Sigmoid colon (tissue), 6 donors: ENCODE measurements at regions not wholly inside any gene's neighbourhood (a gene's known extent, or its start where the extent isn't known, plus 50 kb on each side); places are given as distances from the start of the nearest gene placed in this dataset.
A peak's percentile ranks its signal among the peaks of the same experiment; 100 is the strongest.

Experiments
- DNase-seq: peaks from one replicate; pipeline ENCODE4 v3.0.0-alpha.2; 2019
- H3K27ac ChIP-seq, 4 donors: fragments of 200-600 bp; sonication (generic); one replicate each; pipeline ENCODE4 v1.5.1; 2016 to 2019; ENCODE audit warnings: mild to moderate bottlenecking in 1 of 4
- H3K27me3 ChIP-seq, 3 donors: fragments of 200-600 bp; sonication (generic); one replicate each; pipeline ENCODE4 v1.5.1; 2019; ENCODE audit warnings: mild to moderate bottlenecking in 1 of 3
- H3K36me3 ChIP-seq, 4 donors: fragments of 200-600 bp; sonication (generic); one replicate each; pipeline ENCODE4 v1.5.1; 2016 to 2019
- H3K4me1 ChIP-seq, 4 donors: fragments of 200-600 bp; sonication (generic); one replicate each; pipeline ENCODE4 v1.5.1; 2017 to 2019
- H3K4me3 ChIP-seq, 4 donors: fragments of 200-600 bp; sonication (generic); one replicate each; pipeline ENCODE4 v1.5.1; 2017 to 2019; ENCODE audit warnings: mild to moderate bottlenecking in 2 of 4, moderate library complexity in 1 of 4
- H3K9me3 ChIP-seq, 4 donors: fragments of 200-600 bp in 3 of 4; sonication (generic) in 3 of 4; one replicate each; pipeline versions ENCODE4 v1.5.1 to v1.6.1; 2013 to 2019
- EP300 ChIP-seq, 4 donors: sonication (generic); formaldehyde crosslinking; IDR thresholded peaks; one replicate each; pipeline ENCODE4 v1.6.1; 2017; ENCODE audit warnings: antibody characterized with exemption in 4 of 4
- POLR2A ChIP-seq, 2 donors: fragments of 450-650 bp; IDR thresholded peaks; one replicate each; pipeline ENCODE4 v1.6.1; 2016; ENCODE audit warnings: antibody characterized with exemption in 2 of 2, mild to moderate bottlenecking in 2 of 2, moderate library complexity in 2 of 2
- POLR2AphosphoS5 ChIP-seq, 4 donors: sonication (generic); formaldehyde crosslinking; IDR thresholded peaks; one replicate each; pipeline ENCODE4 v1.6.1; 2017; ENCODE audit warnings: antibody characterized with exemption in 4 of 4
- WGBS, 2 donors: extraction: QIAGEN DNeasy Blood & Tissue Kit; methylation state at CpG; one replicate each; pipeline ENCODE4 v1.1.7; 2013; 5-methylcytosine and 5-hydroxymethylcytosine counted together
- intact Hi-C: fragments of 100-400 bp; cut with DNase I; formaldehyde crosslinking; loops from one replicate; pipeline ENCODE4 v1.15.1; 2023
- TF ChIP-seq, protein P1 (sequence below), 4 experiments: fragments of 450-650 bp in 3 of 4; fragments of 200-600 bp in 1 of 4; IDR thresholded peaks; one replicate each; pipeline ENCODE4 v1.5.1; 2016 to 2019; ENCODE audit warnings: antibody characterized with exemption in 4 of 4, mild to moderate bottlenecking in 3 of 4, moderate library complexity in 2 of 4
- donor health status: healthy with polysubstance abuse.
- donor health status: healthy.

DNA sequence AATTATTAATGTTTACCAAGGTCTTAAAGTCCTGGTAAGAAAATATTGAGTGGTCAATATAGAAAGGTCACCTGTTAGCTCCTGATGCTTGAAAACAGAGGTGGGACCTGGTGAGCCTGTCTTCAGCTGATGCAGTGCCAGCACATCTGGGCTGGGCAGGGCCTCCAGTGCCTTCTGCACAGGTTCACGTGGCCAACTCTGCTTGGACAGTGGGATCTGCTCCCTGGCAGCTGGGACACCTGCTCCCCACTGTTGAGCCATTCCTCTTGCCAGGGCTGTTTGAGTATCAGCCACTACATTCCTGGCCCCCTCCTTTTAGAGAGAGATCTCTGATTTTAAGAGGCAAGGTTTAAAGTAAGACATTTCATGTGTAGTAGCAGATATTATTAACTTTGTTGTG, 135.0 kb downstream of the TM9SF2 start:
- Histone ChIP-seq H3K4me3 (no peak overlapping the region), H3K9me3 (no peaks in the 10 kb centered on the region), H3K36me3 (no peaks in the 10 kb centered on the region), H3K27me3 (no peaks in the 10 kb centered on the region), H3K27ac (no peak overlapping the region), H3K4me1 (no peaks in the 10 kb centered on the region)
- 67 to 86% methylated on average over 1 of the region's 1 CpG for WGBS, 2 donors
- TF ChIP-seq, protein P1, sequence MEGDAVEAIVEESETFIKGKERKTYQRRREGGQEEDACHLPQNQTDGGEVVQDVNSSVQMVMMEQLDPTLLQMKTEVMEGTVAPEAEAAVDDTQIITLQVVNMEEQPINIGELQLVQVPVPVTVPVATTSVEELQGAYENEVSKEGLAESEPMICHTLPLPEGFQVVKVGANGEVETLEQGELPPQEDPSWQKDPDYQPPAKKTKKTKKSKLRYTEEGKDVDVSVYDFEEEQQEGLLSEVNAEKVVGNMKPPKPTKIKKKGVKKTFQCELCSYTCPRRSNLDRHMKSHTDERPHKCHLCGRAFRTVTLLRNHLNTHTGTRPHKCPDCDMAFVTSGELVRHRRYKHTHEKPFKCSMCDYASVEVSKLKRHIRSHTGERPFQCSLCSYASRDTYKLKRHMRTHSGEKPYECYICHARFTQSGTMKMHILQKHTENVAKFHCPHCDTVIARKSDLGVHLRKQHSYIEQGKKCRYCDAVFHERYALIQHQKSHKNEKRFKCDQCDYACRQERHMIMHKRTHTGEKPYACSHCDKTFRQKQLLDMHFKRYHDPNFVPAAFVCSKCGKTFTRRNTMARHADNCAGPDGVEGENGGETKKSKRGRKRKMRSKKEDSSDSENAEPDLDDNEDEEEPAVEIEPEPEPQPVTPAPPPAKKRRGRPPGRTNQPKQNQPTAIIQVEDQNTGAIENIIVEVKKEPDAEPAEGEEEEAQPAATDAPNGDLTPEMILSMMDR (IDR thresholded peaks at IDR 0.05), result no peak
- TF ChIP-seq POLR2A (IDR thresholded peaks at IDR 0.05) (no peak), POLR2AphosphoS5 (IDR thresholded peaks at IDR 0.05) (no peak), EP300 (IDR thresholded peaks at IDR 0.05) (no peak)
- intact Hi-C loops, result no loop called here
- DNase-seq, result no peak

DNA sequence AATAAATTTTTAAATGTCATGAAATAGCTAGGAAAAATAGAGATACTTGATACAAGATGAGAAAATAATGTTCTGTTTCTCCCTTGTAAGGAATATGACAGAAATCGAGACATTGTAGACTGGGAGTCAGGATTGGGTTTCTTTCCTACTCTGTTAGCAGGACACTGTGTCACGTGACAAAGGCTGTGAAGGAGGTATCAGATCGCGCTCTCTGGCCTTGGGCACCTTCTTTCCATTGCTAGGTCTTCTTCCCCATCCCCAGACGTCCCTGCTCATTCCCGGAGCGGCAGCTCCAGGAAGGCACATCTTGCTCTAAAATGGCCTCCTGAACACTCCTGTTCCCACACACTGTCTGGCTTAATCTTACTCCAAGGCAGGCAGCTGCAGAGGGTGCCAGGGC, 133.4 kb downstream of the TM9SF2 start:
- intact Hi-C loops, result no loop called here
- WGBS, 2 donors, result 94 to 95% methylated on average over 7 of the region's 7 CpGs
- Histone ChIP-seq H3K36me3 (no peaks in the 10 kb centered on the region), H3K27me3 (no peaks in the 10 kb centered on the region), H3K27ac (no peak overlapping the region), H3K9me3 (no peaks in the 10 kb centered on the region), H3K4me1 (peaks cover 0 to 12% (median 11%) of the 10 kb centered on the region in 4 donors), H3K4me3 (no peak overlapping the region)
- TF ChIP-seq EP300 (IDR thresholded peaks at IDR 0.05), result no peak
- TF ChIP-seq POLR2AphosphoS5 (IDR thresholded peaks at IDR 0.05), result no peak
- TF ChIP-seq POLR2A (IDR thresholded peaks at IDR 0.05), result no peak
- TF ChIP-seq, protein P1 (IDR thresholded peaks at IDR 0.05), result no peak
- no peak for DNase-seq

DNA sequence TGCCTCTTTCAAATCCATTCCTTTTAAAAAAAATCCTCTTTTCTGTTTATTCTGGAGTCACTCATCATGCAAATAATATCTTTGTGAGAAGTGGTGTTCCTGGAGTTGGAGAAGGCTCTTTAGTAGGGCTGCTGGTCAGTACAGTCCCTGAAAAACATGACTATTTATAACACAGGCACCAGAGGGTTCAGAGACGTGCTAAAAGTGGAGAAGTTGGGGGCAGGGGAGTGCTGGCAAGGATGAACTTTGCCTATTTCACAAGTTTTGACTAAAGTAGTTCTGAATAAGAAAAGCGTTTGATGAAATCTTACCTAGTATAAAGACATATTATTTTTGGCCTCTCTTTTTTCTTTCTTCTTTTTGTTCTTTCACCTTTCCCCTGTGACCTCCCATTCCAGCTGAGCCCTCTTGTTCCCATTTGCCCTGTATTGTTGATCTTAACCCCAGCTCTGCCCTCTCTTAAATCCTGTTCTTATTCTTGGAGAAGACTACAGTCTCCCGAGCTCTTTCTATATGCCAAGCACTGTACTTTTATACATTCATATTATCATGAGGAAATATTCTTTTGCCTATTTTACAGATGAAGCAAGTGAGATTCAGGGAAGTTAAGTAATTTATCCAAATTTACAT, 129.1 kb downstream of the TM9SF2 start:
- TF ChIP-seq, protein P1 (IDR thresholded peaks at IDR 0.05), result no peak
- TF ChIP-seq POLR2A (IDR thresholded peaks at IDR 0.05), result no peak
- TF ChIP-seq EP300 (IDR thresholded peaks at IDR 0.05), result no peak
- TF ChIP-seq POLR2AphosphoS5 (IDR thresholded peaks at IDR 0.05), result no peak
- Histone ChIP-seq H3K4me1 (peaks cover 0 to 49% (median 35%) of the 10 kb centered on the region in 4 donors), H3K9me3 (no peaks in the 10 kb centered on the region), H3K4me3 (no peak overlapping the region), H3K27me3 (no peaks in the 10 kb centered on the region), H3K36me3 (no peaks in the 10 kb centered on the region), H3K27ac (peak overlapping the region in 2 of 4 donors; percentile 15 to 44)
- 78 to 88% methylated on average over 3 of the region's 3 CpGs for WGBS, 2 donors
- intact Hi-C loops, result no loop called here
- DNase-seq, result no peak

DNA sequence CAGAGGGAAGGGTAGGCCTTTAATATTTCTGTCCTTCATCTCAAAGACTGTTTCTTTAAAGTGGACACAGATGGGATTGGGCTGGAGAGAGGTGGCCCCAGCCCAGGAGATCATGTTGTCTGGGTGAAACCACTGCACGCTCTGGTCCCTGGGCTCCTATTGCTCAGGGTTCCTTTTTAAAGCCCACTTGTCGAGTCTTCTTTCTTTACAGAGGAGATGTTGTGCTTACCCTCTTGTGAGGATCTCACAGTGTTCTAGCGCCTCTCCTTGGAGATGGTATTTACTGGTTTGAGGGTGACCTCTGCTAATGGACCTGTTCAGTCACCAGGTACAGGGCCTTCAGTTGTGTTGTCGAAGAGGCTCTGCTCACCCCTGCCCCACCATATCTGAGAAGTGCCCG, 128.4 kb downstream of the TM9SF2 start:
- no peaks in the 10 kb centered on the region for H3K9me3 ChIP-seq
- peaks cover 0 to 49% (median 35%) of the 10 kb centered on the region in 4 donors for H3K4me1 ChIP-seq
- no peaks in the 10 kb centered on the region for H3K36me3 ChIP-seq
- TF ChIP-seq, protein P1 (IDR thresholded peaks at IDR 0.05), result no peak
- no peak for TF ChIP-seq POLR2AphosphoS5 (IDR thresholded peaks at IDR 0.05)
- TF ChIP-seq EP300 (IDR thresholded peaks at IDR 0.05), result no peak
- no peaks in the 10 kb centered on the region for H3K27me3 ChIP-seq
- DNase-seq, result no peak
- 96 to 97% methylated on average over 5 of the region's 5 CpGs for WGBS, 2 donors
- H3K27ac ChIP-seq, result peak overlapping the region in 2 of 4 donors; percentile 15 to 44
- no peak overlapping the region for H3K4me3 ChIP-seq
- intact Hi-C loops, result no loop called here

DNA sequence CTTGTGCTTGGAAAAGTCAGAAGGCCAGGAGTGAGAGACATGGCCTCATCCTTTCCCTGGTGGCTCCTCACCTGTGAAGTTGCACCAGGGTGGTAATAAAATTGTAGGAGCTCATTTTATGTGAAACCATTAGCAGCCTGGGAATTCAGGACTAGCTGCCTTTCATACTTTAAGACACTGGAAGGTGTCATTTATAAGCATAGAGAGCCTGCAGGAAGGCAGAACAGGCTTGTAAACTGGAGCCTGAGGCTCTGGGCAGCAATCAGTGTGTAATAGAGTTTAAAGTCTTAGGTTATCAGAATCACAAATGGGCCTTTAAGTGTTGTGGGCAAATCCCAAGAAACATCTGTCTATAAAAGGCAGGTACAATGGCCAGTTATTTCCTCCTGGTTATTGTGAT, 127.2 kb downstream of the TM9SF2 start:
- no peak overlapping the region for H3K4me3 ChIP-seq
- no peaks in the 10 kb centered on the region for H3K9me3 ChIP-seq
- no peak for TF ChIP-seq POLR2AphosphoS5 (IDR thresholded peaks at IDR 0.05)
- TF ChIP-seq EP300 (IDR thresholded peaks at IDR 0.05), result no peak
- TF ChIP-seq POLR2A (IDR thresholded peaks at IDR 0.05), result no peak
- no peak for DNase-seq
- no peaks in the 10 kb centered on the region for H3K27me3 ChIP-seq
- intact Hi-C loops, result no loop called here
- H3K27ac ChIP-seq, result peak overlapping the region in 3 of 4 donors; percentile 24 to 61 (median 49)
- no peaks in the 10 kb centered on the region for H3K36me3 ChIP-seq
- peaks cover 0 to 49% (median 35%) of the 10 kb centered on the region in 4 donors for H3K4me1 ChIP-seq
